B cell (primary cell): ENCODE measurements at regions not wholly inside any gene's neighbourhood (a gene's known extent, or its start where the extent isn't known, plus 50 kb on each side); places are given as distances from the start of the nearest gene placed in this dataset.

Experiments
- CTCF ChIP-seq: fragments of 200-600 bp; IDR thresholded peaks from one replicate; pipeline ENCODE4 v1.8.0; 2022; ENCODE audit warnings: antibody characterized with exemption, mild to moderate bottlenecking
- EZH2 ChIP-seq: IDR thresholded peaks from 2 replicates; pipeline ENCODE4 v1.6.1; 2012; ENCODE audit warnings: borderline replicate concordance, low read depth, mild to moderate bottlenecking, moderate library complexity, low read length; ENCODE audit not compliant: insufficient read depth, poor library complexity, severe bottlenecking

GRCh38 chr5:159616952-159617351 lies 286.7 kb upstream of the IL12B start:
- TF ChIP-seq CTCF = no peak
- TF ChIP-seq EZH2 = no peak
